Psoas muscle (tissue), 7 donors: ENCODE measurements at regions not wholly inside any gene's neighbourhood (a gene's known extent, or its start where the extent isn't known, plus 50 kb on each side); places are given as distances from the start of the nearest gene placed in this dataset.

Experiments used
- ATAC-seq, 4 donors: fragments of 200-7000 bp; cut with Tn5 transposase; one replicate each; pipeline ENCODE4 v1.9.1; 2020; ENCODE audit warnings: moderate library complexity in 3 of 4, mild to moderate bottlenecking in 2 of 4
- DNase-seq, 2 donors: peaks; one replicate each; pipeline ENCODE4 v3.0.0-alpha.2; 2020
- H3K27ac ChIP-seq: fragments of 200-600 bp; one replicate; pipeline ENCODE4 v1.8.0; 2022
- H3K27me3 ChIP-seq, 3 donors: fragments of 200-600 bp in 1 of 3; one replicate each; pipeline versions ENCODE4 v1.6.1 to v1.8.0; 2013 to 2022; ENCODE audit warnings: low read length in 2 of 3, mild to moderate bottlenecking in 2 of 3, moderate library complexity in 1 of 3; ENCODE audit not compliant: insufficient read depth in 3 of 3
- H3K36me3 ChIP-seq, 2 donors: fragments of 200-600 bp in 1 of 2; one replicate each; pipeline versions ENCODE4 v1.6.1 to v1.8.0; 2013 to 2022; ENCODE audit warnings: low read depth in 1 of 2, mild to moderate bottlenecking in 1 of 2, moderate library complexity in 1 of 2; ENCODE audit not compliant: insufficient read depth in 1 of 2
- H3K4me1 ChIP-seq: fragments of 200-600 bp; one replicate; pipeline ENCODE4 v1.8.0; 2022
- H3K4me3 ChIP-seq: fragments of 200-600 bp; one replicate; pipeline ENCODE4 v1.8.0; 2022; ENCODE audit warnings: mild to moderate bottlenecking
- H3K9me3 ChIP-seq: fragments of 200-600 bp; one replicate; pipeline ENCODE4 v1.8.0; 2022
- CTCF ChIP-seq: fragments of 200-600 bp; IDR thresholded peaks from one replicate; pipeline ENCODE4 v1.8.0; 2022; ENCODE audit warnings: antibody characterized with exemption
- WGBS, 3 donors: extraction: QIAGEN DNeasy Blood & Tissue Kit; methylation state at CpG; one replicate each; pipeline versions ENCODE4 v1.1.6 to v1.1.7; 2013; 5-methylcytosine and 5-hydroxymethylcytosine counted together
- intact Hi-C, 2 donors: fragments of 100-400 bp; cut with DNase I; formaldehyde crosslinking; loops; one replicate each; pipeline versions ENCODE4 v1.11.0 to v1.14.2; 2022
- donor health status: healthy with polysubstance abuse.
- donor health status: DM: no; HTN: no; CAD: no; lungs with moderate emphysema.
- donor health status: Bipolar disorder and iron deficiency.
- donor health status: healthy.
- donor health status: DM: yes; HTN: yes; CAD: no.
- donor health status: DM: no; HTN: no; CAD: no.
- donor health status: DM: yes; HTN: yes; CAD: no.

DNA sequence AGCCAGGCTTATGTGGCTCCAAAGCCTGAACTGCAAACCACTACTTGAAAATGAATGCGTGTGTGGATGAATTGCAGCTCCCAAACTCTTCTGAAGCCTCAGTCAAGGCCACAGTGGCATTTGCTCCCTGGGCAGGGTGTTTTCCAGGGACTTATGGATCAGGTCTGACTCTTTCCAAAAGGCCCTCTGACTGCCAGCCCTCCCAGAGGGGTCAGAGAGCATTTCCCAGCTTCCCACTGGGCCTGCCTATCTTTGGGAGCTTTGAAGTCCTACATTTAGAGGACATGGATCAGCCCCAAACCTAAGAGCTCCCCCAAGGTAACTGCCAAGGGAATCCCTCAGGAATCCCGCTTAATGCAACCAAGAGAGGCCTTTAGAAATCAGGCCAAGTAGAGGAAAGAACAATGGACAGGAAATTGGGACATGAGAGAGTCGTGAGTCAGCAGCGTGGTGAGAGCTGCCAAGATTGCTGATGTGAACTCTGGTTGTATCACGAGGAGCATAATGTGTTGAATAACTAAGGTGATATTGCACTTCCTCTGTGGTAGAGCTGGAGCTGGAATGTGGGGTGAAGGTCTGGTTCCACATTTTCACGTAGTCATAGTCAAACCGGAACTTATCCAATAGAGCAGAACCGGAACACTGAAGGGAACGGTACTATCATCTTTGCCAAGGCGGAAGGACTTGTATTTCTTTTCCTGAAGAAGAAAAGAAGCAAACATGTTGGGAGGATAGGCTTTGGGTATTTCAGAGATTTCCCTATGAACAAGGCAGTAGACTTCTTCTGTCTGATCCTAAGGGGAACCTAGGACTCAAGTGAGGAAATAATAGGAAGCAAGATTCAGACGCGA lies 99.4 kb upstream of the JUN start:
- Histone ChIP-seq H3K27ac (peak overlapping the region; percentile 88), H3K36me3 (no peaks in the 10 kb centered on the region), H3K9me3 (no peaks in the 10 kb centered on the region), H3K4me3 (no peak overlapping the region), H3K27me3 (no peaks in the 10 kb centered on the region), H3K4me1 (peaks cover 64% of the 10 kb centered on the region)
- DNase-seq (peak; percentile 83 to 87), ATAC-seq (peak; percentile 64 to 84 (median 69))
- no peak for TF ChIP-seq CTCF
- intact Hi-C loops = loop anchor here in 1 of 2 donors (5.0 kb wide), 1 partner anchor 66 kb away; no protein-coding TSS in a partner anchor
- 47 to 53% (median 47%) methylated on average over 12 of the region's 12 CpGs for WGBS, 3 donors

DNA sequence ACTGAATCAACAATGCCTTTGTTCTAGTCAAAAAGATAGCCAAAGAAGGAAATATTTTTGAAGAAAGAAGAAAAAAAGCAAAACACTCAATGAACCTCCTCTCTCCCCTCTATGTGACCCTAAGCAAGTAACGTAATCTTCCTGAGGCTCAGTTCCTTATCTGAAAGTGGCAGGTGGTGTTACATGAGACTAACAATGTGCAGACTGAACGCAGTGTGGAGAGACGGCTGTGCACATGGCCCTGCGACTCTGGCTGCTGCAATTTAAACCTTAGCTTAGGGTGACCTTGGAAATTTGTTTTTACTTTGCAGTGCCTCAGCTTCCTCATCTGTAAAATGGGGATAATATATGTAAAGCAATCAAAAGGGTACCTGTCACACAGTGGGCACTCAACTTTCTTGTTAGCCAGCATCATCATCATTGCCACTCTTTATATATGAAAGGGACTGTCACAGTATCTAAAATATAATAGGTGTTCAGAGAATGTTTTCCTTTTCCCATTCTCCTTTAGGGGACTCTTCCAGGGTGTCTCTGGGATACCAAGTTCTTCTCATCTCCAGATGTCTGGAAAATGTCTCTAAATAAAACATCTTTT lies 100.1 kb upstream of the JUN start:
- 12 to 28% (median 16%) methylated on average over 4 of the region's 4 CpGs for WGBS, 3 donors
- H3K27ac ChIP-seq = peak overlapping the region; percentile 88

GRCh38 chr1:58884706-58885661 lies 101.1 kb upstream of the JUN start:
- peak; percentile 52 to 74 for DNase-seq
- H3K4me1 ChIP-seq = peaks cover 64% of the 10 kb centered on the region
- intact Hi-C loops = loop anchor here in 1 of 2 donors (5.0 kb wide), 1 partner anchor 68 kb away; no protein-coding TSS in a partner anchor
- TF ChIP-seq CTCF = no peak
- ATAC-seq = peak in 2 of 4 donors; percentile 18 to 21
- no peak overlapping the region for H3K4me3 ChIP-seq
- H3K36me3 ChIP-seq = no peaks in the 10 kb centered on the region
- no peaks in the 10 kb centered on the region for H3K9me3 ChIP-seq
- H3K27me3 ChIP-seq = no peaks in the 10 kb centered on the region
- H3K27ac ChIP-seq = peak overlapping the region; percentile 88
- WGBS, 3 donors = 28 to 43% (median 32%) methylated on average over 8 of the region's 8 CpGs

More for the DNA sequence above, 100.1 kb upstream of the JUN start:
- peak in 2 of 4 donors; percentile 38 to 51 for ATAC-seq
- H3K27me3 ChIP-seq = no peaks in the 10 kb centered on the region
- DNase-seq = no peak
- H3K4me3 ChIP-seq = no peak overlapping the region
- no peak for TF ChIP-seq CTCF
- H3K9me3 ChIP-seq = no peaks in the 10 kb centered on the region
- no peaks in the 10 kb centered on the region for H3K36me3 ChIP-seq
- intact Hi-C loops = loop anchor here in 1 of 2 donors (5.0 kb wide), 1 partner anchor 67 kb away; no protein-coding TSS in a partner anchor
- H3K4me1 ChIP-seq = peaks cover 64% of the 10 kb centered on the region

DNA sequence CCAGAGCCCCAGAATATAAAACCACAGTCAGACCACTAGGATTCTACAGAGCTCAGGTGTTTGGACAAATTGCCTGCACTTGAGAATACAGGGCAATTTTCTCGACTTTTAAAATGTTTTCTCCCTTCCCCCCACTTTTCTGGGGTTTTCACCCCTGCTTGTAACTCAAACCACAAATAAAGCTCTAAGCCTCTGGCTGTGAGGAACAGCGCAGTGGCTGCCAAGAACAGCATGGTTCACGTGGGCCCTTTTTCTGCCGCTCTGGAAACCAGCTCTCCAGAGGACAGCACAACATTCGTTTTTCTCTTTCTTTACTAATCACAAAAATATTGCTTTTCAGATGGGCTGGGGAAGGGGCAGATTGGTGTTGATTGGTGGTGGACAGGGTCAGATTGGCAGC lies 102.2 kb upstream of the JUN start:
- ATAC-seq (peak in 3 of 4 donors; percentile 39 to 68 (median 39)), DNase-seq (peak; percentile 29 to 81)
- Histone ChIP-seq H3K36me3 (no peaks in the 10 kb centered on the region), H3K4me3 (no peak overlapping the region), H3K27ac (peak overlapping the region; percentile 88), H3K4me1 (peaks cover 64% of the 10 kb centered on the region), H3K9me3 (no peaks in the 10 kb centered on the region), H3K27me3 (no peaks in the 10 kb centered on the region)
- 18 to 35% (median 22%) methylated on average over 5 of the region's 5 CpGs for WGBS, 3 donors
- intact Hi-C loops = no loop called here
- no peak for TF ChIP-seq CTCF
